ENCODE measurements at regions not wholly inside any gene's neighbourhood (a gene's known extent, or its start where the extent isn't known, plus 50 kb on each side); places are given as distances from the start of the nearest gene placed in this dataset.
A peak's percentile ranks its signal among the peaks of the same experiment; 100 is the strongest.

DNA sequence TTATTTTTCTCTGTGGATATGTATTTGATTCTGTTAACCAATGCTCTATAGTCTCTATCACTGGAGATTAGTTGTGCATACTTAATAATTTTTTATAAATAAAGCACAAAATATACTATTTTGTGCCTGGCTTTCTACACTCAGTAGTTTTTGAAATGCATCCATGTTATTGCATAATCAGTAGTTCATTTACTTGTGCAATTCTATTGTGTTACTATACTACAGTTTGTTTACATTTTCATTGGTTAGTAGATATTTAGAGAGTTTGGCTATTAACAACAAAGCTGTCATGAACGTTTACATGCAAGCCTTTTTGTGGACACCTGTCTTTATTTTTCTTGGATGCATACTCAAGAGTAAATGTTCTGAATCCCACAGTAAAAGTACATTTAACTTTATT lies 265.0 kb upstream of the FAT4 start:
- TF ChIP-seq, protein P1, sequence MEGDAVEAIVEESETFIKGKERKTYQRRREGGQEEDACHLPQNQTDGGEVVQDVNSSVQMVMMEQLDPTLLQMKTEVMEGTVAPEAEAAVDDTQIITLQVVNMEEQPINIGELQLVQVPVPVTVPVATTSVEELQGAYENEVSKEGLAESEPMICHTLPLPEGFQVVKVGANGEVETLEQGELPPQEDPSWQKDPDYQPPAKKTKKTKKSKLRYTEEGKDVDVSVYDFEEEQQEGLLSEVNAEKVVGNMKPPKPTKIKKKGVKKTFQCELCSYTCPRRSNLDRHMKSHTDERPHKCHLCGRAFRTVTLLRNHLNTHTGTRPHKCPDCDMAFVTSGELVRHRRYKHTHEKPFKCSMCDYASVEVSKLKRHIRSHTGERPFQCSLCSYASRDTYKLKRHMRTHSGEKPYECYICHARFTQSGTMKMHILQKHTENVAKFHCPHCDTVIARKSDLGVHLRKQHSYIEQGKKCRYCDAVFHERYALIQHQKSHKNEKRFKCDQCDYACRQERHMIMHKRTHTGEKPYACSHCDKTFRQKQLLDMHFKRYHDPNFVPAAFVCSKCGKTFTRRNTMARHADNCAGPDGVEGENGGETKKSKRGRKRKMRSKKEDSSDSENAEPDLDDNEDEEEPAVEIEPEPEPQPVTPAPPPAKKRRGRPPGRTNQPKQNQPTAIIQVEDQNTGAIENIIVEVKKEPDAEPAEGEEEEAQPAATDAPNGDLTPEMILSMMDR (IDR thresholded peaks at IDR 0.05; ENCODE audit: insufficient read depth, low read length): no peak
- H3K4me3 ChIP-seq (ENCODE audit: low read depth, low read length): no peak overlapping the region
- DNase-seq (ENCODE audit: low read depth): peak; percentile 46

GRCh38 chr4:125045311-125045710 lies 269.4 kb upstream of the FAT4 start:
- DNase-seq (ENCODE audit: low read depth): peak; percentile 62
- TF ChIP-seq, protein P1 (IDR thresholded peaks at IDR 0.05; ENCODE audit: insufficient read depth, low read length): no peak
- H3K4me3 ChIP-seq (ENCODE audit: low read depth, low read length): no peak overlapping the region

DNA sequence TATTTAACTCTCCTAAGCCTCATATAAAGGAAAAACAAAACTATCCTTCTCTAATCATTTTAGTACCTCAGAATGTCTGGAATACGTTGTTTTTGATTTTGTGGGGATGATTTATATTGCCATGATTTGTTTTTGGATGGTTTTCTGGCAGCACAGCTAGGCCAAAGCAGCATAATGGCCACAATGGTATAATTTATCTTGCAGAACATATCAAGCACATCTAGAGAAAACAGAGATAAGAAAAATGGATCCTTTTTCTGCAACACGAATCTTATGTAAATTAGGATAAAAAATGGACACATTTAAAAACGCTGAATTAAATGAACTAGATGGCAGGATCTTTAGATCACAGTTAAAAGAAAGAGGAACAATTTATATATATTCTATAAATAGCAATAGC lies 269.9 kb upstream of the FAT4 start:
- DNase-seq (ENCODE audit: low read depth): peak; percentile 72
- TF ChIP-seq, protein P1 (IDR thresholded peaks at IDR 0.05; ENCODE audit: insufficient read depth, low read length): no peak
- no peak overlapping the region for H3K4me3 ChIP-seq (ENCODE audit: low read depth, low read length)

- H3K4me3 ChIP-seq (ENCODE audit: low read depth, low read length): no peak overlapping the region
- TF ChIP-seq, protein P1 (IDR thresholded peaks at IDR 0.05; ENCODE audit: insufficient read depth, low read length): no peak
- DNase-seq (ENCODE audit: low read depth): no peak
Measured at GRCh38 chr4:125043486-125043885, 271.3 kb upstream of the FAT4 start.

GRCh38 chr4:125042041-125042440 lies 272.7 kb upstream of the FAT4 start:
- TF ChIP-seq, protein P1 (IDR thresholded peaks at IDR 0.05; ENCODE audit: insufficient read depth, low read length): no peak
- peak; percentile 35 for DNase-seq (ENCODE audit: low read depth)
- no peak overlapping the region for H3K4me3 ChIP-seq (ENCODE audit: low read depth, low read length)

GRCh38 chr4:125041372-125041930 lies 273.3 kb upstream of the FAT4 start:
- DNase-seq (ENCODE audit: low read depth): peak; percentile 46
- TF ChIP-seq, protein P1 (IDR thresholded peaks at IDR 0.05; ENCODE audit: insufficient read depth, low read length): no peak
- no peak overlapping the region for H3K4me3 ChIP-seq (ENCODE audit: low read depth, low read length)

DNA sequence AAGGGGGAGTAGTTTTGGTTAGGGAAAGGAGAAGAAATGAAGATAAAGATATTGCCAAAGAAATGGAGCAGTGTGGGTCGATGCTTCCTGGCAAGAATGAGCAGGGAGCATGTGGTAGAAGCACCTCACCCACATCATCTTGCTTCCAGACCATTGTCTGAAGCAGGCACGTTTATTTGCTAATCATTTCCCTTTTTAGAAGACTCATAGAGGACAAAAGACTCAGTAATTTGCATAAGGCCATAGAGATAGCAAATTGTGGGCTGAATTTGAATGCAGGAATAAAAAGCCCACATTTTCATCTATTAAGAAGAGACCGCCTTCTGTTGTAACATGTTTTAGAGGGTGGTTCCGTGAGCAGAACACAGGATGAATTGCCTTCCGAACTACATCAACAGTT lies 275.2 kb upstream of the FAT4 start:
- H3K4me3 ChIP-seq (ENCODE audit: low read depth, low read length): no peak overlapping the region
- TF ChIP-seq, protein P1 (IDR thresholded peaks at IDR 0.05; ENCODE audit: insufficient read depth, low read length): no peak
- no peak for DNase-seq (ENCODE audit: low read depth)
